WI38 (cell line): ENCODE measurements at regions not wholly inside any gene's neighbourhood (a gene's known extent, or its start where the extent isn't known, plus 50 kb on each side); places are given as distances from the start of the nearest gene placed in this dataset.

ENCODE experiments used
- H3K4me3 ChIP-seq: 2 replicates; pipeline ENCODE4 v1.5.1; 2011; ENCODE audit warnings: low read depth, mild to moderate bottlenecking, control low read depth, low read length
- CTCF ChIP-seq: IDR thresholded peaks from 2 replicates; pipeline ENCODE4 v1.5.1; 2012; ENCODE audit warnings: low read depth, mild to moderate bottlenecking, control low read depth, low read length

- no peak overlapping the region for H3K4me3 ChIP-seq
- no peak for TF ChIP-seq CTCF
These were observed 400.6 kb downstream of the HDGFL1 start for GRCh38 chr6:22970004-22970403.

GRCh38 chr6:22972771-22973170, 403.4 kb downstream of the HDGFL1 start:
- TF ChIP-seq CTCF, result no peak
- no peak overlapping the region for H3K4me3 ChIP-seq

DNA sequence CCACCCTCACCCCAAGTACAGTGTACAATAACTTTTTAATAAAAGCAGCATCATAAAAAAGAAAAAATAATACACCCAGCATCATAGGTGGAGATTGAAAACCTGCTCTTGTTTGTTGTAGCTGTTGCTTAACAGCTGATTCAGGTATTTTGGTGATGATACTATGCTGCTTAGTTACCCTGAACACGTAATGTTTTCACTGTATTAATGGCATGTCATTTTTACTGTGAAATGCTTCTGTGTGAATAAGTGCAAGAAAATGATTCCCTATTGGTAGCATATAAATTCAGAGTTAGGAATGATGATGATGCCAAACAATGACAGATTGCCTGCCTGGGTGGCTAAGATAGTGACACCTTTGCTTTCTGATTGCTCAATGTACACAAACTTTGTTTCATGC, 405.7 kb downstream of the HDGFL1 start:
- H3K4me3 ChIP-seq, result no peak overlapping the region

DNA sequence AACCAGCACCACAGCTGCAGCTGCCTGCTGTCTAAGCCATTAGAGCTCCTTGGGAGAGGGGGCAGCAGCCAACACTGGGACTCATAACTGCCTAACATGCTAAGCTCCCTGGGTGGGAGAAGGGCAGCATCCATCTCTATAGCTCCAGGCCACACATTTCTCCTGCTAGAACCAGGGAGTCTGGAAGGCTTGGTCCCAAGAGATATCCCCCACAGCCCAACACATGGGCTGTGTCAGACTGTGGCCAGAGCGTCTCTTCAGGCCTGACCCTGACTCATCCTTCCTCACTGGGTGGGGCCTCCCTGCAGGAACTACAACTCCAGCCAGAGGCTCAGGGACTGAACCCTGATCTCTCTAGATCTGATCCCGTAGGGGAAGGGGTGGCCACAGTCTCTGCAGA, 411.1 kb downstream of the HDGFL1 start:
- no peak overlapping the region for H3K4me3 ChIP-seq
- TF ChIP-seq CTCF, result no peak

More for the DNA sequence above, 405.7 kb downstream of the HDGFL1 start:
- TF ChIP-seq CTCF, result no peak

DNA sequence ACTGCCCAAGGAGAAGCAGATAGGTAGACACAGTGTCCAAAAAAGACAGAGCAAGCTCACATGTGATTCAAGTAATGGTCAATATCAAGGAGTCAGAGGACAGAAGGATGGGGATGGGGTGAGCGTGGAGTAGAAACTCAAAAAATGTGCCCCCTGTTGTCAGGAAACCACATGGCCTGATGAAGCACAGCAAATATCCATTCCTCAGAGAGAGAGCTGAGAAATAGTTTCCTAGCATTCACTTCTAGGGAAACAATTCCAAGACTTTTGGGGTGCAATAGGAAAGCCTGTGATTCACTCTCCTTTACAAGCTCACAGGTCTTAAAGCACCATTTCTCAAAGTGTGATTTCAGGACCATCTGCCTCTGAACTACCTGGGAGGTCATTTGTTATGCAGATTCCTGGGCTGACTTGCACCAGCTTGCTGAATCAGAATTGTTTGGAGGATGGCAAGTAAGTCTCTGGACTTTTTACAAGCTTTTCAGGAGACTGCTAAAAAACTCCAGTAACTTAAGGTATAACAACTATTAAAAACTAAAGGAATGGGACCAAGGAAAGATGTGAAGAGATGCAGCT, 432.8 kb downstream of the HDGFL1 start:
- no peak for TF ChIP-seq CTCF
- H3K4me3 ChIP-seq, result no peak overlapping the region

- H3K4me3 ChIP-seq, result no peak overlapping the region
- no peak for TF ChIP-seq CTCF
These were observed 434.5 kb downstream of the HDGFL1 start for GRCh38 chr6:23003671-23004467.

- H3K4me3 ChIP-seq, result no peak overlapping the region
- TF ChIP-seq CTCF, result no peak
These were observed 437.3 kb downstream of the HDGFL1 start for GRCh38 chr6:23006656-23007055.
